ENCODE measurements at regions not wholly inside any gene's neighbourhood (a gene's known extent, or its start where the extent isn't known, plus 50 kb on each side); places are given as distances from the start of the nearest gene placed in this dataset.

DNA sequence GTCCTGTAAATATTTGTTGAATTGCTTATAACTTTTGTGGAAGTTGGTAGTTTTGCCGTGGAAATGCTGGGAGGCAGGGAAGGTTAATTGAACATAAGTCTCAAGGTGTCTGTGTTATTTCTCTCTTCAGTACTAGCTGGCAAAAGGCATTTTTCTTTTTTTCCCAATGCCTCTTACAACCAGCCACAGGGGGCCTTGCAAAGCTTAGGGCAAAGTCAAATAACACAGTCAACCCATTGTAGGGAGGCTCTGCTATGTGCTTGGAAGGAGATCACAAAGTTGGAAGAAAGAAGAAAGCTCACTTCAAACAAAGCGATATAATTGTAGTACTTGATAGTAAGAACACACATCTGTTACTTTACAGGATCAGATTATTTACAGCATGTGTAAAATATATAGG is 802.6 kb downstream of the PDHA2 start:
- DNase-seq (ENCODE audit: low spot score) (peak; percentile 56), ATAC-seq (peak; percentile 83)
- Histone ChIP-seq H3K4me2 (no peak overlapping the region), H4K20me1 (replicated peaks; ENCODE audit: insufficient read depth) (no peaks in the 10 kb centered on the region), H2AFZ (no peak overlapping the region), H3K4me1 (ENCODE audit: insufficient read depth) (no peaks in the 10 kb centered on the region), H3K4me3 (no peak overlapping the region), H3K27me3 (ENCODE audit: insufficient read depth) (no peaks in the 10 kb centered on the region), H3K36me3 (ENCODE audit: insufficient read depth) (0 out of 2 replicates have a peak, but pooled peaks cover 5% of the 10 kb centered on the region), H3K79me2 (replicated peaks; ENCODE audit: insufficient read depth) (no peaks in the 10 kb centered on the region), H3K27ac (ENCODE audit: low read depth) (no peak overlapping the region), H3F3A (replicated peaks; ENCODE audit: low read depth) (no peaks in the 10 kb centered on the region), H3K9me2 (ENCODE audit: insufficient read depth) (peaks cover 3% of the 10 kb centered on the region)
- Mint-ChIP-seq H3K9me3 (peaks cover 6% of the 10 kb centered on the region; the same call in 2 of the 3 replicates), H3K36me3 (ENCODE audit: low read depth) (no peaks in the 10 kb centered on the region), H3K27ac (no peak overlapping the region), H3K27me3 (ENCODE audit: insufficient read depth, low read depth, poor library complexity) (peaks cover 4% of the 10 kb centered on the region), H3K4me1 (peaks cover 5% of the 10 kb centered on the region; the same call in 2 of the 3 replicates), H3K4me3 (no peak overlapping the region)
- no peak for TF ChIP-seq ZNF114 (CRISPR knock-in tag; IDR thresholded peaks at IDR 0.05)
- TF ChIP-seq, protein P1, sequence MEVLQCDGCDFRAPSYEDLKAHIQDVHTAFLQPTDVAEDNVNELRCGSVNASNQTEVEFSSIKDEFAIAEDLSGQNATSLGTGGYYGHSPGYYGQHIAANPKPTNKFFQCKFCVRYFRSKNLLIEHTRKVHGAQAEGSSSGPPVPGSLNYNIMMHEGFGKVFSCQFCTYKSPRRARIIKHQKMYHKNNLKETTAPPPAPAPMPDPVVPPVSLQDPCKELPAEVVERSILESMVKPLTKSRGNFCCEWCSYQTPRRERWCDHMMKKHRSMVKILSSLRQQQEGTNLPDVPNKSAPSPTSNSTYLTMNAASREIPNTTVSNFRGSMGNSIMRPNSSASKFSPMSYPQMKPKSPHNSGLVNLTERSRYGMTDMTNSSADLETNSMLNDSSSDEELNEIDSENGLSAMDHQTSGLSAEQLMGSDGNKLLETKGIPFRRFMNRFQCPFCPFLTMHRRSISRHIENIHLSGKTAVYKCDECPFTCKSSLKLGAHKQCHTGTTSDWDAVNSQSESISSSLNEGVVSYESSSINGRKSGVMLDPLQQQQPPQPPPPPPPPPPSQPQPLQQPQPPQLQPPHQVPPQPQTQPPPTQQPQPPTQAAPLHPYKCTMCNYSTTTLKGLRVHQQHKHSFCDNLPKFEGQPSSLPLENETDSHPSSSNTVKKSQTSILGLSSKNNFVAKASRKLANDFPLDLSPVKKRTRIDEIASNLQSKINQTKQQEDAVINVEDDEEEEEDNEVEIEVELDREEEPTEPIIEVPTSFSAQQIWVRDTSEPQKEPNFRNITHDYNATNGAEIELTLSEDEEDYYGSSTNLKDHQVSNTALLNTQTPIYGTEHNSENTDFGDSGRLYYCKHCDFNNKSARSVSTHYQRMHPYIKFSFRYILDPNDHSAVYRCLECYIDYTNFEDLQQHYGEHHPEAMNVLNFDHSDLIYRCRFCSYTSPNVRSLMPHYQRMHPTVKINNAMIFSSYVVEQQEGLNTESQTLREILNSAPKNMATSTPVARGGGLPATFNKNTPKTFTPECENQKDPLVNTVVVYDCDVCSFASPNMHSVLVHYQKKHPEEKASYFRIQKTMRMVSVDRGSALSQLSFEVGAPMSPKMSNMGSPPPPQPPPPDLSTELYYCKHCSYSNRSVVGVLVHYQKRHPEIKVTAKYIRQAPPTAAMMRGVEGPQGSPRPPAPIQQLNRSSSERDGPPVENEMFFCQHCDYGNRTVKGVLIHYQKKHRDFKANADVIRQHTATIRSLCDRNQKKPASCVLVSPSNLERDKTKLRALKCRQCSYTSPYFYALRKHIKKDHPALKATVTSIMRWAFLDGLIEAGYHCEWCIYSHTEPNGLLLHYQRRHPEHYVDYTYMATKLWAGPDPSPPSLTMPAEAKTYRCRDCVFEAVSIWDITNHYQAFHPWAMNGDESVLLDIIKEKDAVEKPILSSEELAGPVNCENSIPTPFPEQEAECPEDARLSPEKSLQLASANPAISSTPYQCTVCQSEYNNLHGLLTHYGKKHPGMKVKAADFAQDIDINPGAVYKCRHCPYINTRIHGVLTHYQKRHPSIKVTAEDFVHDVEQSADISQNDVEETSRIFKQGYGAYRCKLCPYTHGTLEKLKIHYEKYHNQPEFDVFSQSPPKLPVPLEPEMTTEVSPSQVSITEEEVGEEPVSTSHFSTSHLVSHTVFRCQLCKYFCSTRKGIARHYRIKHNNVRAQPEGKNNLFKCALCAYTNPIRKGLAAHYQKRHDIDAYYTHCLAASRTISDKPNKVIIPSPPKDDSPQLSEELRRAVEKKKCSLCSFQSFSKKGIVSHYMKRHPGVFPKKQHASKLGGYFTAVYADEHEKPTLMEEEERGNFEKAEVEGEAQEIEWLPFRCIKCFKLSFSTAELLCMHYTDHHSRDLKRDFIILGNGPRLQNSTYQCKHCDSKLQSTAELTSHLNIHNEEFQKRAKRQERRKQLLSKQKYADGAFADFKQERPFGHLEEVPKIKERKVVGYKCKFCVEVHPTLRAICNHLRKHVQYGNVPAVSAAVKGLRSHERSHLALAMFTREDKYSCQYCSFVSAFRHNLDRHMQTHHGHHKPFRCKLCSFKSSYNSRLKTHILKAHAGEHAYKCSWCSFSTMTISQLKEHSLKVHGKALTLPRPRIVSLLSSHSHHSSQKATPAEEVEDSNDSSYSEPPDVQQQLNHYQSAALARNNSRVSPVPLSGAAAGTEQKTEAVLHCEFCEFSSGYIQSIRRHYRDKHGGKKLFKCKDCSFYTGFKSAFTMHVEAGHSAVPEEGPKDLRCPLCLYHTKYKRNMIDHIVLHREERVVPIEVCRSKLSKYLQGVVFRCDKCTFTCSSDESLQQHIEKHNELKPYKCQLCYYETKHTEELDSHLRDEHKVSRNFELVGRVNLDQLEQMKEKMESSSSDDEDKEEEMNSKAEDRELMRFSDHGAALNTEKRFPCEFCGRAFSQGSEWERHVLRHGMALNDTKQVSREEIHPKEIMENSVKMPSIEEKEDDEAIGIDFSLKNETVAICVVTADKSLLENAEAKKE (CRISPR knock-in tag; IDR thresholded peaks at IDR 0.05) = no peak
- TF ChIP-seq ZNF331 (CRISPR knock-in tag; IDR thresholded peaks at IDR 0.05; ENCODE audit: low read depth) = no peak
- TF ChIP-seq JUNB (IDR thresholded peaks at IDR 0.05; ENCODE audit: unreplicated experiment) = no peak
- TF ChIP-seq CREB1 (CRISPR knock-in tag; IDR thresholded peaks at IDR 0.05; ENCODE audit: low read depth) = no peak
- TF ChIP-seq, protein P2, sequence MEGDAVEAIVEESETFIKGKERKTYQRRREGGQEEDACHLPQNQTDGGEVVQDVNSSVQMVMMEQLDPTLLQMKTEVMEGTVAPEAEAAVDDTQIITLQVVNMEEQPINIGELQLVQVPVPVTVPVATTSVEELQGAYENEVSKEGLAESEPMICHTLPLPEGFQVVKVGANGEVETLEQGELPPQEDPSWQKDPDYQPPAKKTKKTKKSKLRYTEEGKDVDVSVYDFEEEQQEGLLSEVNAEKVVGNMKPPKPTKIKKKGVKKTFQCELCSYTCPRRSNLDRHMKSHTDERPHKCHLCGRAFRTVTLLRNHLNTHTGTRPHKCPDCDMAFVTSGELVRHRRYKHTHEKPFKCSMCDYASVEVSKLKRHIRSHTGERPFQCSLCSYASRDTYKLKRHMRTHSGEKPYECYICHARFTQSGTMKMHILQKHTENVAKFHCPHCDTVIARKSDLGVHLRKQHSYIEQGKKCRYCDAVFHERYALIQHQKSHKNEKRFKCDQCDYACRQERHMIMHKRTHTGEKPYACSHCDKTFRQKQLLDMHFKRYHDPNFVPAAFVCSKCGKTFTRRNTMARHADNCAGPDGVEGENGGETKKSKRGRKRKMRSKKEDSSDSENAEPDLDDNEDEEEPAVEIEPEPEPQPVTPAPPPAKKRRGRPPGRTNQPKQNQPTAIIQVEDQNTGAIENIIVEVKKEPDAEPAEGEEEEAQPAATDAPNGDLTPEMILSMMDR (conservative IDR thresholded peaks at IDR 0.05; ENCODE audit: low read depth in 2 of 2) = no peak
- TF ChIP-seq, protein P3, sequence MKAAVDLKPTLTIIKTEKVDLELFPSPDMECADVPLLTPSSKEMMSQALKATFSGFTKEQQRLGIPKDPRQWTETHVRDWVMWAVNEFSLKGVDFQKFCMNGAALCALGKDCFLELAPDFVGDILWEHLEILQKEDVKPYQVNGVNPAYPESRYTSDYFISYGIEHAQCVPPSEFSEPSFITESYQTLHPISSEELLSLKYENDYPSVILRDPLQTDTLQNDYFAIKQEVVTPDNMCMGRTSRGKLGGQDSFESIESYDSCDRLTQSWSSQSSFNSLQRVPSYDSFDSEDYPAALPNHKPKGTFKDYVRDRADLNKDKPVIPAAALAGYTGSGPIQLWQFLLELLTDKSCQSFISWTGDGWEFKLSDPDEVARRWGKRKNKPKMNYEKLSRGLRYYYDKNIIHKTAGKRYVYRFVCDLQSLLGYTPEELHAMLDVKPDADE (IDR thresholded peaks at IDR 0.05) = no peak
- TF ChIP-seq, protein P4, sequence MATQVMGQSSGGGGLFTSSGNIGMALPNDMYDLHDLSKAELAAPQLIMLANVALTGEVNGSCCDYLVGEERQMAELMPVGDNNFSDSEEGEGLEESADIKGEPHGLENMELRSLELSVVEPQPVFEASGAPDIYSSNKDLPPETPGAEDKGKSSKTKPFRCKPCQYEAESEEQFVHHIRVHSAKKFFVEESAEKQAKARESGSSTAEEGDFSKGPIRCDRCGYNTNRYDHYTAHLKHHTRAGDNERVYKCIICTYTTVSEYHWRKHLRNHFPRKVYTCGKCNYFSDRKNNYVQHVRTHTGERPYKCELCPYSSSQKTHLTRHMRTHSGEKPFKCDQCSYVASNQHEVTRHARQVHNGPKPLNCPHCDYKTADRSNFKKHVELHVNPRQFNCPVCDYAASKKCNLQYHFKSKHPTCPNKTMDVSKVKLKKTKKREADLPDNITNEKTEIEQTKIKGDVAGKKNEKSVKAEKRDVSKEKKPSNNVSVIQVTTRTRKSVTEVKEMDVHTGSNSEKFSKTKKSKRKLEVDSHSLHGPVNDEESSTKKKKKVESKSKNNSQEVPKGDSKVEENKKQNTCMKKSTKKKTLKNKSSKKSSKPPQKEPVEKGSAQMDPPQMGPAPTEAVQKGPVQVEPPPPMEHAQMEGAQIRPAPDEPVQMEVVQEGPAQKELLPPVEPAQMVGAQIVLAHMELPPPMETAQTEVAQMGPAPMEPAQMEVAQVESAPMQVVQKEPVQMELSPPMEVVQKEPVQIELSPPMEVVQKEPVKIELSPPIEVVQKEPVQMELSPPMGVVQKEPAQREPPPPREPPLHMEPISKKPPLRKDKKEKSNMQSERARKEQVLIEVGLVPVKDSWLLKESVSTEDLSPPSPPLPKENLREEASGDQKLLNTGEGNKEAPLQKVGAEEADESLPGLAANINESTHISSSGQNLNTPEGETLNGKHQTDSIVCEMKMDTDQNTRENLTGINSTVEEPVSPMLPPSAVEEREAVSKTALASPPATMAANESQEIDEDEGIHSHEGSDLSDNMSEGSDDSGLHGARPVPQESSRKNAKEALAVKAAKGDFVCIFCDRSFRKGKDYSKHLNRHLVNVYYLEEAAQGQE (IDR thresholded peaks at IDR 0.05; ENCODE audit: unreplicated experiment) = no peak
- TF ChIP-seq POLR2AphosphoS5 (IDR thresholded peaks at IDR 0.05; ENCODE audit: low read depth) = no peak
- no peak for TF ChIP-seq NANOG (IDR thresholded peaks at IDR 0.05; ENCODE audit: borderline replicate concordance)
- no peak for TF ChIP-seq EZH2 (IDR thresholded peaks at IDR 0.05; ENCODE audit: low read depth, unreplicated experiment)
- no peak for TF ChIP-seq EZH2phosphoT487 (IDR thresholded peaks at IDR 0.05; ENCODE audit: unreplicated experiment)

Measured in GM23338 (cell line).